HEK293 (cell line): ENCODE measurements at regions not wholly inside any gene's neighbourhood (a gene's known extent, or its start where the extent isn't known, plus 50 kb on each side); places are given as distances from the start of the nearest gene placed in this dataset.

Experiments
- CTCF ChIA-PET: fragments of 350-600 bp; formaldehyde crosslinking; extraction: SDS; loops from one replicate; lab custom pipeline; 2021; ENCODE audit warnings: antibody characterized with exemption; lab: Yijun Ruan, JAX
- POLR2A ChIA-PET: fragments of 300-600 bp; formaldehyde crosslinking; extraction: SDS; loops from one replicate; lab custom pipeline; 2020; ENCODE audit warnings: antibody characterized with exemption, inconsistent platforms; lab: Yijun Ruan, JAX
- H3K27ac ChIP-seq: fragments of 200-500 bp; sonication (Bioruptor generic); 2 replicates; pipeline ENCODE4 v1.5.1; 2014; ENCODE audit warnings: low read depth, low read length, control low read depth, inconsistent platforms; ENCODE audit errors: extremely low read depth
- H3K36me3 ChIP-seq, 2 experiments: fragments of 200-500 bp in 1 of 2; sonication (Bioruptor generic) in 1 of 2; 1 replicate in 1 of 2; 2 replicates in 1 of 2; pipeline ENCODE4 v1.5.1; 2014 to 2017; ENCODE audit warnings: inconsistent platforms in 2 of 2, low read length in 2 of 2; ENCODE audit not compliant: control insufficient read depth in 2 of 2, insufficient read depth in 1 of 2
- H3K4me1 ChIP-seq: fragments of 200-500 bp; sonication (Bioruptor generic); 2 replicates; pipeline ENCODE4 v1.5.1; 2014; ENCODE audit warnings: mild to moderate bottlenecking, low read length, inconsistent platforms; ENCODE audit not compliant: control insufficient read depth, insufficient read depth
- H3K4me3 ChIP-seq: 2 replicates; pipeline ENCODE4 v1.5.1; 2011; ENCODE audit warnings: low read depth, mild to moderate bottlenecking, control low read depth, low read length, moderate library complexity
- H3K9me3 ChIP-seq: fragments of 200-500 bp; sonication (Bioruptor generic); 2 replicates; pipeline ENCODE4 v1.5.1; 2014; ENCODE audit warnings: low read depth, low read length, inconsistent platforms; ENCODE audit not compliant: control insufficient read depth, insufficient read depth
- BCL11A ChIP-seq: fragments of 450-650 bp; formaldehyde crosslinking; IDR thresholded peaks from 2 replicates; pipeline ENCODE4 v1.5.1; 2016; ENCODE audit warnings: low read depth, missing biosample characterization, missing genetic modification characterization
- FEZF1 ChIP-seq: fragments of 450-650 bp; formaldehyde crosslinking; IDR thresholded peaks from 2 replicates; pipeline ENCODE4 v1.5.1; 2016; ENCODE audit warnings: missing biosample characterization, missing genetic modification characterization
- HIC1 ChIP-seq: fragments of 450-650 bp; formaldehyde crosslinking; IDR thresholded peaks from 2 replicates; pipeline ENCODE4 v1.5.1; 2016; ENCODE audit warnings: missing biosample characterization, missing genetic modification characterization
- KLF1 ChIP-seq: fragments of 450-650 bp; formaldehyde crosslinking; IDR thresholded peaks from 2 replicates; pipeline ENCODE4 v1.5.1; 2016; ENCODE audit warnings: missing biosample characterization, missing genetic modification characterization
- OSR2 ChIP-seq: fragments of 450-650 bp; formaldehyde crosslinking; IDR thresholded peaks from 2 replicates; pipeline ENCODE4 v1.5.1; 2016; ENCODE audit warnings: missing biosample characterization, missing genetic modification characterization
- YY2 ChIP-seq: fragments of 450-650 bp; formaldehyde crosslinking; IDR thresholded peaks from 2 replicates; pipeline ENCODE4 v1.5.1; 2016; ENCODE audit warnings: missing biosample characterization, missing genetic modification characterization
- ZBTB6 ChIP-seq: fragments of 450-650 bp; formaldehyde crosslinking; IDR thresholded peaks from 2 replicates; pipeline ENCODE4 v1.5.1; 2017; ENCODE audit warnings: missing biosample characterization, missing genetic modification characterization
- ZEB2 ChIP-seq: fragments of 450-650 bp; formaldehyde crosslinking; IDR thresholded peaks from 2 replicates; pipeline ENCODE4 v1.5.1; 2016; ENCODE audit warnings: missing biosample characterization, missing genetic modification characterization
- ZFP3 ChIP-seq: fragments of 450-650 bp; formaldehyde crosslinking; IDR thresholded peaks from 2 replicates; pipeline ENCODE4 v1.5.1; 2016; ENCODE audit warnings: low read depth, missing biosample characterization, missing genetic modification characterization
- ZNF10 ChIP-seq: fragments of 450-650 bp; formaldehyde crosslinking; IDR thresholded peaks from 2 replicates; pipeline ENCODE4 v1.5.1; 2017; ENCODE audit warnings: missing biosample characterization, missing genetic modification characterization
- ZNF138 ChIP-seq: fragments of 450-650 bp; formaldehyde crosslinking; IDR thresholded peaks from 2 replicates; pipeline ENCODE4 v1.5.1; 2016; ENCODE audit warnings: missing biosample characterization, missing genetic modification characterization, borderline replicate concordance
- ZNF146 ChIP-seq: fragments of 450-650 bp; formaldehyde crosslinking; IDR thresholded peaks from 2 replicates; pipeline ENCODE4 v1.5.1; 2016; ENCODE audit warnings: missing biosample characterization, missing genetic modification characterization
- ZNF155 ChIP-seq: fragments of 450-650 bp; formaldehyde crosslinking; IDR thresholded peaks from 2 replicates; pipeline ENCODE4 v1.5.1; 2016; ENCODE audit warnings: missing biosample characterization, missing genetic modification characterization
- ZNF174 ChIP-seq: fragments of 450-650 bp; formaldehyde crosslinking; IDR thresholded peaks from 2 replicates; pipeline ENCODE4 v1.5.0; 2017; ENCODE audit warnings: missing biosample characterization, mild to moderate bottlenecking, missing genetic modification characterization
- ZNF184 ChIP-seq: fragments of 450-650 bp; IDR thresholded peaks from 2 replicates; pipeline ENCODE4 v1.5.1; 2018; ENCODE audit warnings: missing biosample characterization, mild to moderate bottlenecking, missing genetic modification characterization
- ZNF292 ChIP-seq: fragments of 450-650 bp; formaldehyde crosslinking; IDR thresholded peaks from 2 replicates; pipeline ENCODE4 v1.5.1; 2016; ENCODE audit warnings: low read depth, missing biosample characterization, missing genetic modification characterization, borderline replicate concordance
- ZNF341 ChIP-seq: fragments of 450-650 bp; formaldehyde crosslinking; IDR thresholded peaks from 2 replicates; pipeline ENCODE4; 2016; ENCODE audit warnings: low read depth, missing biosample characterization, missing genetic modification characterization
- ZNF391 ChIP-seq: fragments of 450-650 bp; formaldehyde crosslinking; IDR thresholded peaks from 2 replicates; pipeline ENCODE4 v1.5.1; 2016; ENCODE audit warnings: low read depth, missing biosample characterization, missing genetic modification characterization, borderline replicate concordance
- ZNF423 ChIP-seq: fragments of 450-650 bp; formaldehyde crosslinking; IDR thresholded peaks from 2 replicates; pipeline ENCODE4 v1.5.1; 2016; ENCODE audit warnings: missing biosample characterization, missing genetic modification characterization
- ZNF426 ChIP-seq: fragments of 450-650 bp; formaldehyde crosslinking; IDR thresholded peaks from 2 replicates; pipeline ENCODE4 v1.5.1; 2017; ENCODE audit warnings: missing biosample characterization, missing genetic modification characterization, mild to moderate bottlenecking, inconsistent platforms, moderate library complexity
- ZNF48 ChIP-seq: fragments of 450-650 bp; formaldehyde crosslinking; IDR thresholded peaks from 2 replicates; pipeline ENCODE4 v1.5.1; 2016; ENCODE audit warnings: missing biosample characterization, missing genetic modification characterization
- ZNF548 ChIP-seq: fragments of 450-650 bp; formaldehyde crosslinking; IDR thresholded peaks from 2 replicates; pipeline ENCODE4 v1.5.1; 2016; ENCODE audit warnings: missing biosample characterization, missing genetic modification characterization
- ZNF555 ChIP-seq: fragments of 450-650 bp; formaldehyde crosslinking; conservative IDR thresholded peaks from 2 replicates; pipeline ENCODE4 v1.5.1; 2017; ENCODE audit warnings: missing biosample characterization, mild to moderate bottlenecking, missing genetic modification characterization, inconsistent platforms
- ZNF558 ChIP-seq: fragments of 450-650 bp; formaldehyde crosslinking; IDR thresholded peaks from 2 replicates; pipeline ENCODE4 v1.5.1; 2016; ENCODE audit warnings: missing biosample characterization, missing genetic modification characterization
- ZNF658 ChIP-seq: fragments of 450-650 bp; formaldehyde crosslinking; IDR thresholded peaks from 2 replicates; pipeline ENCODE4; 2016; ENCODE audit warnings: missing biosample characterization, missing genetic modification characterization
- ZNF776 ChIP-seq: fragments of 450-650 bp; formaldehyde crosslinking; IDR thresholded peaks from 2 replicates; pipeline ENCODE4 v1.5.0; 2017; ENCODE audit warnings: missing biosample characterization, missing genetic modification characterization, borderline replicate concordance
- ZNF777 ChIP-seq: fragments of 450-650 bp; formaldehyde crosslinking; IDR thresholded peaks from 2 replicates; pipeline ENCODE4 v1.5.1; 2017; ENCODE audit warnings: missing biosample characterization, missing genetic modification characterization, borderline replicate concordance
- TF ChIP-seq, protein P1 (sequence below): fragments of 450-650 bp; formaldehyde crosslinking; IDR thresholded peaks from 2 replicates; pipeline ENCODE4 v1.5.1; 2017; ENCODE audit warnings: missing biosample characterization, missing genetic modification characterization
- TF ChIP-seq, protein P2 (sequence below): fragments of 450-650 bp; IDR thresholded peaks from 2 replicates; pipeline ENCODE4 v1.5.1; 2018; ENCODE audit warnings: missing biosample characterization, mild to moderate bottlenecking, missing genetic modification characterization
- TF ChIP-seq, protein P3 (sequence below): fragments of 450-650 bp; formaldehyde crosslinking; IDR thresholded peaks from 2 replicates; pipeline ENCODE4 v1.5.1; 2016; ENCODE audit warnings: missing biosample characterization, missing genetic modification characterization

- no peak for TF ChIP-seq ZNF146 (tag by site-specific recombination)
- no peak for TF ChIP-seq ZNF391 (tag by site-specific recombination)
- TF ChIP-seq ZEB2 (tag by site-specific recombination): no peak
- TF ChIP-seq KLF1 (tag by site-specific recombination): no peak
- no peak for TF ChIP-seq OSR2 (tag by site-specific recombination)
- no peak for TF ChIP-seq YY2 (tag by site-specific recombination)
- no peak for TF ChIP-seq ZFP3
- TF ChIP-seq ZNF426 (tag by site-specific recombination): no peak
- no peak for TF ChIP-seq ZNF10 (tag by site-specific recombination)
- no peak for TF ChIP-seq ZNF555 (tag by site-specific recombination)
- TF ChIP-seq FEZF1 (tag by site-specific recombination): no peak
- no peak for TF ChIP-seq ZNF777 (tag by site-specific recombination)
- no peak for TF ChIP-seq ZNF174 (tag by site-specific recombination)
- no peak for TF ChIP-seq ZNF292
Measured at GRCh38 chr9:99680191-99680590, 141.5 kb upstream of the NR4A3 start (continued).

- POLR2A ChIA-PET: no interaction called here
- H3K27ac ChIP-seq: no peak overlapping the region
- no peaks in the 10 kb centered on the region for H3K4me1 ChIP-seq
- H3K9me3 ChIP-seq: no peaks in the 10 kb centered on the region
- TF ChIP-seq, protein P1, sequence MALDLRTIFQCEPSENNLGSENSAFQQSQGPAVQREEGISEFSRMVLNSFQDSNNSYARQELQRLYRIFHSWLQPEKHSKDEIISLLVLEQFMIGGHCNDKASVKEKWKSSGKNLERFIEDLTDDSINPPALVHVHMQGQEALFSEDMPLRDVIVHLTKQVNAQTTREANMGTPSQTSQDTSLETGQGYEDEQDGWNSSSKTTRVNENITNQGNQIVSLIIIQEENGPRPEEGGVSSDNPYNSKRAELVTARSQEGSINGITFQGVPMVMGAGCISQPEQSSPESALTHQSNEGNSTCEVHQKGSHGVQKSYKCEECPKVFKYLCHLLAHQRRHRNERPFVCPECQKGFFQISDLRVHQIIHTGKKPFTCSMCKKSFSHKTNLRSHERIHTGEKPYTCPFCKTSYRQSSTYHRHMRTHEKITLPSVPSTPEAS (tag by site-specific recombination): no peak
- TF ChIP-seq ZNF558 (tag by site-specific recombination): no peak
- TF ChIP-seq ZNF184 (tag by site-specific recombination): no peak
- no peak for TF ChIP-seq ZBTB6 (tag by site-specific recombination)
- TF ChIP-seq ZNF341 (tag by site-specific recombination): no peak
- TF ChIP-seq ZNF548 (tag by site-specific recombination): no peak
- no peak for TF ChIP-seq HIC1 (tag by site-specific recombination)
- no peak for TF ChIP-seq BCL11A (tag by site-specific recombination)
- no peak for TF ChIP-seq ZNF138 (tag by site-specific recombination)
- no peak for TF ChIP-seq ZNF426 (tag by site-specific recombination)
- TF ChIP-seq ZNF423: no peak
- TF ChIP-seq ZNF776 (tag by site-specific recombination): no peak
- TF ChIP-seq ZNF48 (tag by site-specific recombination): no peak
- TF ChIP-seq, protein P2, sequence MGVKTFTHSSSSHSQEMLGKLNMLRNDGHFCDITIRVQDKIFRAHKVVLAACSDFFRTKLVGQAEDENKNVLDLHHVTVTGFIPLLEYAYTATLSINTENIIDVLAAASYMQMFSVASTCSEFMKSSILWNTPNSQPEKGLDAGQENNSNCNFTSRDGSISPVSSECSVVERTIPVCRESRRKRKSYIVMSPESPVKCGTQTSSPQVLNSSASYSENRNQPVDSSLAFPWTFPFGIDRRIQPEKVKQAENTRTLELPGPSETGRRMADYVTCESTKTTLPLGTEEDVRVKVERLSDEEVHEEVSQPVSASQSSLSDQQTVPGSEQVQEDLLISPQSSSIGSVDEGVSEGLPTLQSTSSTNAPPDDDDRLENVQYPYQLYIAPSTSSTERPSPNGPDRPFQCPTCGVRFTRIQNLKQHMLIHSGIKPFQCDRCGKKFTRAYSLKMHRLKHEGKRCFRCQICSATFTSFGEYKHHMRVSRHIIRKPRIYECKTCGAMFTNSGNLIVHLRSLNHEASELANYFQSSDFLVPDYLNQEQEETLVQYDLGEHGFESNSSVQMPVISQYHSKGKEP: no peak
- TF ChIP-seq ZNF658 (tag by site-specific recombination): no peak
- TF ChIP-seq, protein P3, sequence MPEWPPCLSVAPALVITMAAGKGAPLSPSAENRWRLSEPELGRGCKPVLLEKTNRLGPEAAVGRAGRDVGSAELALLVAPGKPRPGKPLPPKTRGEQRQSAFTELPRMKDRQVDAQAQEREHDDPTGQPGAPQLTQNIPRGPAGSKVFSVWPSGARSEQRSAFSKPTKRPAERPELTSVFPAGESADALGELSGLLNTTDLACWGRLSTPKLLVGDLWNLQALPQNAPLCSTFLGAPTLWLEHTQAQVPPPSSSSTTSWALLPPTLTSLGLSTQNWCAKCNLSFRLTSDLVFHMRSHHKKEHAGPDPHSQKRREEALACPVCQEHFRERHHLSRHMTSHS (tag by site-specific recombination): no peak
- no peak for TF ChIP-seq ZNF155 (tag by site-specific recombination)
- CTCF ChIA-PET: no interaction called here
- H3K36me3 ChIP-seq: no peaks in the 10 kb centered on the region
- H3K4me3 ChIP-seq: no peak overlapping the region
Measured at GRCh38 chr9:99681113-99681512, 140.6 kb upstream of the NR4A3 start.
